ENCODE measurements at regions not wholly inside any gene's neighbourhood (a gene's known extent, or its start where the extent isn't known, plus 50 kb on each side); places are given as distances from the start of the nearest gene placed in this dataset.

GRCh38 chr10:47150581-47150980, 149.4 kb upstream of the GDF10 start:
- TF ChIP-seq CTCF (optimal IDR thresholded peaks at IDR 0.05 in 1 of 3, IDR thresholded peaks at IDR 0.05 in 1 of 3, conservative IDR thresholded peaks at IDR 0.05 in 1 of 3; ENCODE audit: extremely low read depth in 1 of 3, insufficient read depth in 2 of 3, low read length in 3 of 3) (no peak), EZH2 (IDR thresholded peaks at IDR 0.05; ENCODE audit: low read length) (no peak)
